ENCODE measurements at regions not wholly inside any gene's neighbourhood (a gene's known extent, or its start where the extent isn't known, plus 50 kb on each side); places are given as distances from the start of the nearest gene placed in this dataset.

DNA sequence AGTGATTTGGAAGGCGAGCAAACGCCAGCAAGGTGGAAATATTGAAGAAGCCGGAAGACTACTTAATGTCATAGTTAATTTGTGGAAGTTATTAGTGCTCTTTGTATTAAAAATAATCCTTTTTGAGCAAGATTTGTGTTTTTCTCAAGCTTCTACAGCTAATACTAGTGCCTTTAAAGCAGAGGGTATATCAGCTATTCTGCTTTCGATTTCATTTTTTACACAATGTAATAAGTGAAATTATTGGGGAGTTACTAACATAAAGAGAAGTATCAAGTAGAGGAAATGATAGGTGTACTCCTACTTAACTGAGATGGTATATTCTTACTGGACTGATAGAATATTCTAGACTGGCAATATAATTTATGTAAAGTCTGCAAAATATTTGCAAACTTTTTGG is 392.4 kb upstream of the DCN start:
- TF ChIP-seq, protein P1, sequence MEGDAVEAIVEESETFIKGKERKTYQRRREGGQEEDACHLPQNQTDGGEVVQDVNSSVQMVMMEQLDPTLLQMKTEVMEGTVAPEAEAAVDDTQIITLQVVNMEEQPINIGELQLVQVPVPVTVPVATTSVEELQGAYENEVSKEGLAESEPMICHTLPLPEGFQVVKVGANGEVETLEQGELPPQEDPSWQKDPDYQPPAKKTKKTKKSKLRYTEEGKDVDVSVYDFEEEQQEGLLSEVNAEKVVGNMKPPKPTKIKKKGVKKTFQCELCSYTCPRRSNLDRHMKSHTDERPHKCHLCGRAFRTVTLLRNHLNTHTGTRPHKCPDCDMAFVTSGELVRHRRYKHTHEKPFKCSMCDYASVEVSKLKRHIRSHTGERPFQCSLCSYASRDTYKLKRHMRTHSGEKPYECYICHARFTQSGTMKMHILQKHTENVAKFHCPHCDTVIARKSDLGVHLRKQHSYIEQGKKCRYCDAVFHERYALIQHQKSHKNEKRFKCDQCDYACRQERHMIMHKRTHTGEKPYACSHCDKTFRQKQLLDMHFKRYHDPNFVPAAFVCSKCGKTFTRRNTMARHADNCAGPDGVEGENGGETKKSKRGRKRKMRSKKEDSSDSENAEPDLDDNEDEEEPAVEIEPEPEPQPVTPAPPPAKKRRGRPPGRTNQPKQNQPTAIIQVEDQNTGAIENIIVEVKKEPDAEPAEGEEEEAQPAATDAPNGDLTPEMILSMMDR (IDR thresholded peaks at IDR 0.05; ENCODE audit: insufficient read depth, low read depth, low read length, missing control alignments), result no peak
- no peak for DNase-seq (ENCODE audit: low read depth)
- H3K4me3 ChIP-seq (ENCODE audit: low read depth, low read length), result no peak overlapping the region

GRCh38 chr12:91574391-91574790 is 391.8 kb upstream of the DCN start:
- TF ChIP-seq, protein P1 (IDR thresholded peaks at IDR 0.05; ENCODE audit: insufficient read depth, low read depth, low read length, missing control alignments), result no peak
- no peak for DNase-seq (ENCODE audit: low read depth)
- H3K4me3 ChIP-seq (ENCODE audit: low read depth, low read length), result no peak overlapping the region

- no peak for DNase-seq (ENCODE audit: low read depth)
- H3K4me3 ChIP-seq (ENCODE audit: low read depth, low read length), result no peak overlapping the region
- TF ChIP-seq, protein P1 (IDR thresholded peaks at IDR 0.05; ENCODE audit: insufficient read depth, low read depth, low read length, missing control alignments), result no peak
Measured at GRCh38 chr12:91572869-91573268, 390.3 kb upstream of the DCN start.

DNA sequence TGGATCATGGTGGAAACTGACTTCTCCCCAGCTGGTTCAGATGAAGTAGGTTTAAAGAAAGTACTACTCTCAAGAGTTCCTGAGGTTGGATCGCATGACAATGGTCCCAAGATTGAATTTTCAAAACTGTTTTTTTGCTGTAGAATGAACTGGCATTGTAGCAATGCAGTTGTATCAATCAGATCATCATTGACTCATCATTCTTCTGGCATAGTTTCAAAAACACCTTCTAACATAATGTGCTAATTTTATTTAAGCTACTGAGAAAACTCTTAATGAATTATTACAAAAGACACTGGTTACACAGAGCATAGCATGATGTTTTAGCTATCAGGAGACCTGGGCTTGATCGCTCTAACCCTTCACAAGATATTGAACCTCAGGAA is 384.5 kb upstream of the DCN start:
- DNase-seq (ENCODE audit: low read depth), result no peak
- no peak overlapping the region for H3K4me3 ChIP-seq (ENCODE audit: low read depth, low read length)
- TF ChIP-seq, protein P1 (IDR thresholded peaks at IDR 0.05; ENCODE audit: insufficient read depth, low read depth, low read length, missing control alignments), result no peak

DNA sequence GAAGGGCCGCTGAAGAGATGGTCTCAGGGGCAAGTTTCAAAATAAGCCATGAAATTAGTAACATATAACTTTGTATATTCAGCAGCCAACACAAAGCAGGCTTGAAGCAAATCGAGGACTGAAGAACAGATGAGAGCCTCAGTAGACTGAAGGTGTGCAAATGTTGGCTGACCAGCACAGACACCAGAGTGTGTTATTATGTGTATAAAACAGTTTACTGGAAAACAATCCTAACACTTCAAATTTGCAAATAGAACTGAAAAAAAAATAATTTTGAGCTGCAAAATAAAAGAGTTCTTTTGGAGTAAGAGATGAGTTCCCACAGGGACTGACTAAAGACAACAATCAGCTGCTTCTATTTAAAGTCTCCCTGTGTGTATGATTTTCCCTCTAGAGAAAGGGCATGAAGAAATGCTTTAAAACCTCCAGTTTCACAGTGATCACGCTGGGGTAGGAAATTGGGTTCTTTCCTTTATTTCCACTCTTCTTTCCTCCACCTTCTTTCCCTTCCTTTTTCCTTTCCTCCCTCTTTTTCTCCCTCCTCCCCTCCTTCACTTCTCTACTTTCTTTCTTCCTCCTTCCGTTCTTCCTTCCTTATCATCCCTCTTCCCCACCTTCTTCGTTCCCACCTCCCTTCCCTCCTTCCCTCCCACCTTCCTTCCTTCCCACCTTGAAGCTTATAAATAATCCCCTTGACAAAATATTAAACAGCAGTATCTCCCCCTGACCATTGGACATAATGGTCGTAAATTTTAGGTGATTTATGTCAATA is 383.9 kb upstream of the DCN start:
- TF ChIP-seq, protein P1 (IDR thresholded peaks at IDR 0.05; ENCODE audit: insufficient read depth, low read depth, low read length, missing control alignments), result no peak
- H3K4me3 ChIP-seq (ENCODE audit: low read depth, low read length), result no peak overlapping the region
- no peak for DNase-seq (ENCODE audit: low read depth)

DNA sequence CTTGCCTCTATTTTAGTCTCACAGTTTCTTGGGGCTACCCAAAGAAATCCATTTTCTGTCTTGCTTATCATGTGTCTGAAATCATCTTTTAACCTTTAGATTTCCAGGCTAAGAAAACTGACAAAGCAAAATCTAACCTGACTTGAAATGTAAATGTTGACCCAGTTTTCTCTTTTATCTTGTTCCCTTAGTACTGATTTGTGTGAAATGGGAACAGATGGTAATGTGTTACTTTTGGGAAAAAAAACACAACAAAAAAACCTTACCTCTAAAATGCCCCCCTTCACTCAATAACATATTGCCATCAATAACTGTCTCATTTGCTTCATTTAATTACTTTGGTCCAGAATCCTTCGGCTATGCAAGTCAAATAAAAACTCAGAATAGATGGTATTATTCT is 383.2 kb upstream of the DCN start:
- H3K4me3 ChIP-seq (ENCODE audit: low read depth, low read length), result no peak overlapping the region
- no peak for DNase-seq (ENCODE audit: low read depth)
- TF ChIP-seq, protein P1 (IDR thresholded peaks at IDR 0.05; ENCODE audit: insufficient read depth, low read depth, low read length, missing control alignments), result no peak

- TF ChIP-seq, protein P1 (IDR thresholded peaks at IDR 0.05; ENCODE audit: insufficient read depth, low read depth, low read length, missing control alignments), result no peak
- no peak for DNase-seq (ENCODE audit: low read depth)
- H3K4me3 ChIP-seq (ENCODE audit: low read depth, low read length), result no peak overlapping the region
Measured at GRCh38 chr12:91565246-91565645, 382.6 kb upstream of the DCN start.
